CD4-positive, alpha-beta T cell (primary cell): ENCODE measurements at regions not wholly inside any gene's neighbourhood (a gene's known extent, or its start where the extent isn't known, plus 50 kb on each side); places are given as distances from the start of the nearest gene placed in this dataset.

ENCODE experiments used
- ATAC-seq: fragments of 200-7000 bp; cut with Tn5 transposase; one replicate; pipeline ENCODE4 v1.10.0; 2022; ENCODE audit warnings: mild to moderate bottlenecking; ENCODE audit not compliant: poor library complexity
- CTCF ChIA-PET: fragments of 350-600 bp; sonication (Branson Sonifier 250); formaldehyde crosslinking; loops from one replicate; lab custom pipeline; 2021; ENCODE audit warnings: antibody characterized with exemption, inconsistent platforms; lab: Charles Lee
- POLR2A ChIA-PET: fragments of 350-600 bp; sonication (Branson Sonifier 250); formaldehyde crosslinking; loops from one replicate; lab custom pipeline; 2021; ENCODE audit warnings: antibody characterized with exemption, inconsistent platforms; lab: Charles Lee
- DNase-seq, 14 experiments: peaks; one replicate each; pipeline ENCODE4 v3.0.0-alpha.2; 2013 to 2020; ENCODE audit warnings: mixed read lengths in 2 of 14
- H3K27ac ChIP-seq, 2 donors: one replicate each; pipeline versions ENCODE4 v1.5.1 to v1.7.0; 2013; ENCODE audit warnings: low read length in 2 of 2, low read depth in 1 of 2, mild to moderate bottlenecking in 1 of 2
- H3K27me3 ChIP-seq, 2 experiments: 1 replicate in 1 of 2; 2 replicates in 1 of 2; pipeline versions ENCODE4 v1.6.1 to v1.7.0; 2013; ENCODE audit warnings: low read length in 2 of 2, control low read depth in 1 of 2, mild to moderate bottlenecking in 1 of 2, moderate library complexity in 1 of 2; ENCODE audit not compliant: insufficient read depth in 2 of 2, control insufficient read depth in 1 of 2
- H3K36me3 ChIP-seq: one replicate; pipeline ENCODE4 v1.6.1; 2013; ENCODE audit warnings: low read length, control low read depth; ENCODE audit not compliant: insufficient read depth
- H3K4me1 ChIP-seq: one replicate; pipeline ENCODE4 v1.6.1; 2013; ENCODE audit warnings: low read length, control low read depth; ENCODE audit not compliant: insufficient read depth
- H3K4me3 ChIP-seq: one replicate; pipeline ENCODE4 v1.5.1; 2013; ENCODE audit warnings: mild to moderate bottlenecking, low read length, moderate library complexity
- H3K9me3 ChIP-seq, 2 experiments: 1 replicate in 1 of 2; 2 replicates in 1 of 2; pipeline versions ENCODE4 v1.6.1 to v1.7.0; 2013; ENCODE audit warnings: low read length in 2 of 2, mild to moderate bottlenecking in 2 of 2, control low read depth in 1 of 2, moderate library complexity in 1 of 2; ENCODE audit not compliant: control insufficient read depth in 1 of 2, insufficient read depth in 1 of 2
- H3K27ac Mint-ChIP-seq: one replicate; pipeline ENCODE4 v1.8.0; 2020; ENCODE audit warnings: mixed read lengths
- H3K27me3 Mint-ChIP-seq: one replicate; pipeline ENCODE4 v1.8.0; 2021; ENCODE audit warnings: mixed read lengths
- H3K36me3 Mint-ChIP-seq: one replicate; pipeline ENCODE4 v1.8.0; 2021; ENCODE audit warnings: low read depth, mixed read lengths
- H3K4me1 Mint-ChIP-seq: one replicate; pipeline ENCODE4 v1.8.0; 2021; ENCODE audit warnings: low read depth, mixed read lengths
- H3K4me3 Mint-ChIP-seq: one replicate; pipeline ENCODE4 v1.8.0; 2020; ENCODE audit warnings: mild to moderate bottlenecking, mixed read lengths
- H3K9me3 Mint-ChIP-seq: one replicate; pipeline ENCODE4 v1.8.0; 2020; ENCODE audit warnings: mixed read lengths
- intact Hi-C, 2 experiments: fragments of 100-400 bp; cut with DNase I in 1 of 2; cut with micrococcal nuclease in 1 of 2; formaldehyde crosslinking; loops; one replicate each; pipeline versions ENCODE4 v1.15.1 to v1.9.0; 2023 to 2025; cut with DNase I, micrococcal nuclease
- TF ChIP-seq, protein P1 (sequence below): fragments of 200-600 bp; IDR thresholded peaks from one replicate; pipeline ENCODE4 v1.8.0; 2022; ENCODE audit warnings: antibody characterized with exemption, mild to moderate bottlenecking

GRCh38 chr1:38213646-38214434, 167.2 kb upstream of the POU3F1 start:
- H3K4me1 Mint-ChIP-seq, result peaks cover 6% of the 10 kb centered on the region
- H3K27ac Mint-ChIP-seq, result no peak overlapping the region
- peaks cover 0 to 4% of the 10 kb centered on the region in 2 experiments for H3K9me3 ChIP-seq
- H3K27me3 ChIP-seq, result peaks cover 11 to 15% of the 10 kb centered on the region in 2 experiments
- H3K27ac ChIP-seq, result no peak overlapping the region
- no peaks in the 10 kb centered on the region for H3K36me3 ChIP-seq
- DNase-seq, result no peak
- peaks cover 72% of the 10 kb centered on the region for H3K27me3 Mint-ChIP-seq
- no peak overlapping the region for H3K4me3 Mint-ChIP-seq
- H3K36me3 Mint-ChIP-seq, result no peaks in the 10 kb centered on the region
- H3K4me3 ChIP-seq, result no peak overlapping the region
- TF ChIP-seq, protein P1, sequence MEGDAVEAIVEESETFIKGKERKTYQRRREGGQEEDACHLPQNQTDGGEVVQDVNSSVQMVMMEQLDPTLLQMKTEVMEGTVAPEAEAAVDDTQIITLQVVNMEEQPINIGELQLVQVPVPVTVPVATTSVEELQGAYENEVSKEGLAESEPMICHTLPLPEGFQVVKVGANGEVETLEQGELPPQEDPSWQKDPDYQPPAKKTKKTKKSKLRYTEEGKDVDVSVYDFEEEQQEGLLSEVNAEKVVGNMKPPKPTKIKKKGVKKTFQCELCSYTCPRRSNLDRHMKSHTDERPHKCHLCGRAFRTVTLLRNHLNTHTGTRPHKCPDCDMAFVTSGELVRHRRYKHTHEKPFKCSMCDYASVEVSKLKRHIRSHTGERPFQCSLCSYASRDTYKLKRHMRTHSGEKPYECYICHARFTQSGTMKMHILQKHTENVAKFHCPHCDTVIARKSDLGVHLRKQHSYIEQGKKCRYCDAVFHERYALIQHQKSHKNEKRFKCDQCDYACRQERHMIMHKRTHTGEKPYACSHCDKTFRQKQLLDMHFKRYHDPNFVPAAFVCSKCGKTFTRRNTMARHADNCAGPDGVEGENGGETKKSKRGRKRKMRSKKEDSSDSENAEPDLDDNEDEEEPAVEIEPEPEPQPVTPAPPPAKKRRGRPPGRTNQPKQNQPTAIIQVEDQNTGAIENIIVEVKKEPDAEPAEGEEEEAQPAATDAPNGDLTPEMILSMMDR, result no peak
- CTCF ChIA-PET, result no interaction called here
- intact Hi-C loops, result no loop called here
- H3K4me1 ChIP-seq, result no peaks in the 10 kb centered on the region
- no peaks in the 10 kb centered on the region for H3K9me3 Mint-ChIP-seq
- POLR2A ChIA-PET, result no interaction called here
- no peak for ATAC-seq

DNA sequence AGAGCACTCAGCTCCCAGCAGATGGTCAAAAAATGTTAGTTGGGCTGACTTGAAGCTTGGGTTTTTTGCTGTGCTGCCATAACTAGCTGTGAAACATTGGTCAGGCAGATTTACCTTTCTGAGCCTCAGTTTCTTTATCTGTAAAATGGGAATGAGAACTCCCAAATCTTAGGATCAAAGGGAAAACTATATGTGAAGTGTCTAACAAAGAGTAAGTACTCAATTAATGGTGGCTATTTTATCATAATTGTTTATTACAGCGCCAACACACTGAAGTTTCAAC, 164.2 kb upstream of the POU3F1 start:
- TF ChIP-seq, protein P1, result no peak
- Histone ChIP-seq H3K27ac (no peak overlapping the region), H3K4me1 (no peaks in the 10 kb centered on the region), H3K27me3 (peaks cover 7 to 15% of the 10 kb centered on the region in 2 experiments), H3K4me3 (no peak overlapping the region), H3K9me3 (peaks cover 0 to 13% of the 10 kb centered on the region in 2 experiments), H3K36me3 (no peaks in the 10 kb centered on the region)
- ATAC-seq (no peak), DNase-seq (no peak)
- Mint-ChIP-seq H3K4me3 (no peak overlapping the region), H3K4me1 (peaks cover 6% of the 10 kb centered on the region), H3K27me3 (peaks cover 47% of the 10 kb centered on the region), H3K27ac (no peak overlapping the region), H3K36me3 (no peaks in the 10 kb centered on the region), H3K9me3 (no peaks in the 10 kb centered on the region)
- POLR2A ChIA-PET, result no interaction called here
- CTCF ChIA-PET, result no interaction called here
- intact Hi-C loops, result no loop called here

DNA sequence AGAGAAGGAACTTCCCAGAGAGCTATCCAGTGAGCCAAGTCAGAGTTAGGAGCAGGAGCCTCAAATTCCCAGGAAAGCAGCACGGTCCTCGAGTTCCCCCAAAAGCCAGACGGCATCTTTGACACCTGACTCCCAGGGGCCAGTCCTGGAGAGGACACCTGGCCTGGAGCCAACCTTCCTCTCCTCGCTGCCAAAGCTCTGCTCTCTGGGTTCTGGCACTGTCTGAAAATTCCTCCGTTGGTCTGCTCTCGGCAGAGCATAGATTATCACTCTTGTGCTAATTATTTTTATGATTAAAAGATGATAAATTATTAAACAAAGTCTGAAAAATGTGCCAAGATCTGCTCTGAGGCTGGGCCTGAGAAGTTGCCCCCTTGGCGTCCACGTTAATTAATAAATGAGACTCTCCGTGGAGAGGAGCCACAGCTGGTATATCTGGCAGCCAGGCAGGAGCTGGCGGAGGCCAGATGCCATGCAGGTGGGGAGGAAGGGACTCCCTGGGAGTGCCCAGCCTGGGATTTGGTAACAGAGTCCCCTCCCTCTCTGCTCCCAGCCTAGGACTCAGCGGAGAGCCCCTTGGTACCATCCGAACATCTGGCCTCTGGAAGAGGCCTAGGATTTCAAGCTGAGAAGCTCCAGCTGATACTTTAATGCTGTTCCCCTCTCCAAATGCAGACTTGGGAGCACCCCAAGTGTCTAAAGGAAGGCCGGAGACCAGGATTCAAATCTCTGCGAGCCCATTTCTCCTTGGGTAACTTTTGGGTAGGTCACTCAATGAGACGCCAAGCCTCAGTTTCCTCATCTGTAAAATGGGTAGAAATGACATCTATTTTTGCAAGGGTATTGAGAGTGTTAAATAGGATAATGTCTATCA, 163.7 kb upstream of the POU3F1 start:
- no peaks in the 10 kb centered on the region for H3K36me3 ChIP-seq
- TF ChIP-seq, protein P1, result no peak
- H3K4me3 Mint-ChIP-seq, result no peak overlapping the region
- DNase-seq (no peak), ATAC-seq (no peak)
- H3K27ac Mint-ChIP-seq, result no peak overlapping the region
- peaks cover 43% of the 10 kb centered on the region for H3K27me3 Mint-ChIP-seq
- ChIA-PET CTCF (no interaction called here), POLR2A (no interaction called here)
- H3K9me3 Mint-ChIP-seq, result no peaks in the 10 kb centered on the region
- no peaks in the 10 kb centered on the region for H3K36me3 Mint-ChIP-seq
- H3K4me1 Mint-ChIP-seq, result peaks cover 6% of the 10 kb centered on the region
- H3K27me3 ChIP-seq, result peaks cover 7 to 12% of the 10 kb centered on the region in 2 experiments
- intact Hi-C loops, result no loop called here
- no peak overlapping the region for H3K27ac ChIP-seq
- no peak overlapping the region for H3K4me3 ChIP-seq
- H3K9me3 ChIP-seq, result peaks cover 0 to 13% of the 10 kb centered on the region in 2 experiments
- no peaks in the 10 kb centered on the region for H3K4me1 ChIP-seq
